Raji (cell line): ENCODE measurements at regions not wholly inside any gene's neighbourhood (a gene's known extent, or its start where the extent isn't known, plus 50 kb on each side); places are given as distances from the start of the nearest gene placed in this dataset.

Experiments used
- POLR2A ChIP-seq: IDR thresholded peaks from 2 replicates; pipeline ENCODE4 v1.6.1; 2011; ENCODE audit warnings: low read depth, low read length, control low read depth; ENCODE audit not compliant: insufficient read depth

DNA sequence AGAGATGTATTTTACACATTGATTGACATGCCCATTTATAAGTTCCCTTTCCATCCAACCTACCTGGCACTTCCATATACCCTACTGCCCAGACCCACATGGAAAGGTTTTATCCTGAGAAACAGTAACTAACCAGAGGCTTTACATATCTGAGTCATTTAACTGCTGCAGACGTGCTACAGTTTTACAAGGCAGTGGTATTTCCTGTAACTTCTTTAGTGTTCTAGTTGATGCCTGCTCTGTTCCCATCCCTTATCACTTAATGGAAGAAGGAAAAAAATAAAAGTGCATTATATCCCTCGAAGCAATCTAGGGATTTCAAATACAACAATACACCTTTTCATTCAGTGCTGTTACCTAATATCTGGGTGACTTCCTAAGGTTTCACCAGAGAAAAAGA, 107.1 kb downstream of the TMCO5A start:
- TF ChIP-seq POLR2A = no peak

GRCh38 chr15:38042211-38042610, 107.8 kb downstream of the TMCO5A start:
- no peak for TF ChIP-seq POLR2A

- TF ChIP-seq POLR2A = no peak
These were observed 108.4 kb downstream of the TMCO5A start for GRCh38 chr15:38042707-38043445.

- no peak for TF ChIP-seq POLR2A
These were observed 112.0 kb downstream of the TMCO5A start for GRCh38 chr15:38046257-38047051.

GRCh38 chr15:38048001-38048455, 113.6 kb downstream of the TMCO5A start:
- TF ChIP-seq POLR2A = no peak

DNA sequence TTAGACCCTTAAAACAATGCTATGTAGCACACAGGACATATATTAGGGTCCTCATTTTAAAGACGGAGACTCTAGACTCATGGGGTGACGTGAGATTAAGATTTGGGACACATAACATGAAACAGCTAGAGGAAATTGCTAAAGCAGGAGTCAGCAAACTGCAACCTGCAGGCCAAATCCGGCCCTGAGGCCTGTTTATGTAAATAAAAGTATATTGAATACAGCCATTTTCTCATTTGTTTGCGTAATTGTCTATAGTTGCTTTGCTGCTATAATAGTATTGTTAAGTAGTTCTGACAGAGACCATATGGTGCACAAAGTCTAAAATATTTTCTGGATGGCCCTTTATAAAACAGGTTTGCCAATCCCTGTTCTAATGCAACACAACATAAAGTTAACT, 115.5 kb downstream of the TMCO5A start:
- TF ChIP-seq POLR2A = no peak

- TF ChIP-seq POLR2A = no peak
These were observed 116.3 kb downstream of the TMCO5A start for GRCh38 chr15:38050529-38051448.

GRCh38 chr15:38053205-38053604, 118.8 kb downstream of the TMCO5A start:
- no peak for TF ChIP-seq POLR2A

DNA sequence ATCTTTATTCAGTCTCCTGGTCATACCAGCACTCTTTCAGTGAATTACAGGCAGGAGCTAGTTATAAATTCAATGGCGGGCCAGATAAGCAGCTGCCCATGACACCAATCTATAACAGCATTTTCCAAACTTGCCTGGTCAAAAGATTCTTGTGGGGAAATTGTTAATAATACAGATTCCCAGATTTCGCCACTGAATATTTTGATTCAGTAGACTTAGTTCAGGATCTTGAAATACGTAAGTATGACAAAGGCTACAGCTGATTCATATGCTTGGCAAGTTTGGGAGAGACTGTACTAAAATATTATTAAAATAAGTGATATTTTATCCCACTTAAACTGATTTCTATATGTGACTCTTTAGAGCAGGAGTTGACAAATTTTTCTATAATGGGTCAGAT, 119.3 kb downstream of the TMCO5A start:
- no peak for TF ChIP-seq POLR2A

DNA sequence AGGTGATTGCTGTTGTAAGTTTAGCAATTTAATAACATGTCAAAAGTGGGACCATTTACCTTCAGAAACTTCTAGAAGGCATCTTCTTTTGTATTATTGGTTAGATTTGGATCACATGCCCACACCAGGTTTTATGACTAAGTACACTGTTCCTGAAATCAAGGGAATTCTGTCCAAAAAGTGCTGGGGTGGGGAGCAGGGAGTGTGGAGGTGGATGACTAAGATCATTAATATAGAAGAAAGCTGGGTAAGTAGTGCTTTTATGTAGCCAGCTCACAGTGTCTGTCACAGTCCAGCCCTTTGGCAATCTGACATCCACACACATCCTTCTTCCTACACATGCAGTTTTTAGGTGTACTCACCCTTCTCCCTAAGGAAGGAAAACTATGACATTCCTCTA, 120.0 kb downstream of the TMCO5A start:
- TF ChIP-seq POLR2A = no peak

GRCh38 chr15:38058596-38059075, 124.2 kb downstream of the TMCO5A start:
- no peak for TF ChIP-seq POLR2A

- TF ChIP-seq POLR2A = no peak
These were observed 125.2 kb downstream of the TMCO5A start for GRCh38 chr15:38059665-38060064.

- TF ChIP-seq POLR2A = no peak
These were observed 127.6 kb downstream of the TMCO5A start for GRCh38 chr15:38061856-38062649.

DNA sequence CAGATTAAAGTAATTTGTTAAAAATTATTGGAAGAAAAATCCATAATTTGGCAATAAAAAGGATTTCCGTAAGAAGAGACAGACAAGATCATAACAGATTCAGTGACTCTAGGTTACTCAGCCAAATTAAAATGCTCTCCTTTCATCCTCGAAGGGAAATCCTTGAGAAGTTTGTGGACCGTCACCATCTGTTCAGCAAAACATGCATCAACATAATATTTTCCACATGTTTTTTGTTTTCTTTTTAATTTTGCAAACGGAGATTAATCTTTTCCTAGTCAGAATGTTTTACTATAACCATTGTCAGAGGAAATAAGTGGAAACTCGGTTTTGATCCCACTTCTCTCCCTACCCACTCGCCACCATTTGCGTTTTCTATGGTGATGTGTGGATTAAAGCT, 128.3 kb downstream of the TMCO5A start:
- TF ChIP-seq POLR2A = no peak
